Body of pancreas (tissue), 4 donors: ENCODE measurements at regions not wholly inside any gene's neighbourhood (a gene's known extent, or its start where the extent isn't known, plus 50 kb on each side); places are given as distances from the start of the nearest gene placed in this dataset.

Experiments
- ATAC-seq: fragments of 150-250 bp; one replicate; pipeline ENCODE4 v1.9.1; 2016
- DNase-seq, 4 donors: peaks; one replicate each; pipeline ENCODE4 v3.0.0-alpha.2; 2019
- H3K27ac ChIP-seq, 4 donors: fragments of 200-600 bp; sonication (generic); 1 replicate in 3 of 4; 2 replicates in 1 of 4; pipeline versions ENCODE4 v1.5.1 to v1.6.1; 2016 to 2019; ENCODE audit warnings: mild to moderate bottlenecking in 1 of 4, mixed read lengths in 1 of 4, moderate library complexity in 1 of 4
- H3K27me3 ChIP-seq, 2 donors: fragments of 200-600 bp; sonication (generic); one replicate each; pipeline ENCODE4 v1.6.0; 2016; ENCODE audit warnings: mild to moderate bottlenecking in 1 of 2
- H3K36me3 ChIP-seq, 2 donors: fragments of 200-600 bp; sonication (generic); replicated peaks in 1 of 2; 2 replicates each; pipeline ENCODE4 v1.5.1; 2016; ENCODE audit warnings: low read depth in 2 of 2; ENCODE audit not compliant: insufficient read depth in 1 of 2
- H3K4me1 ChIP-seq: fragments of 200-600 bp; sonication (generic); one replicate; pipeline ENCODE4 v1.6.0; 2016
- H3K4me3 ChIP-seq, 2 donors: fragments of 200-600 bp; sonication (generic); 1 replicate in 1 of 2; 2 replicates in 1 of 2; pipeline ENCODE4 v1.5.1; 2016 to 2019
- H3K9me3 ChIP-seq, 3 donors: fragments of 200-600 bp; sonication (generic); 1 replicate in 2 of 3; 2 replicates in 1 of 3; pipeline ENCODE4 v1.5.1; 2016
- POLR2A ChIP-seq, 3 donors: fragments of 450-650 bp; IDR thresholded peaks; one replicate each; pipeline ENCODE4 v1.6.1; 2016; ENCODE audit warnings: antibody characterized with exemption in 3 of 3, mild to moderate bottlenecking in 2 of 3
- WGBS, 2 donors: methylation state at CpG; one replicate each; pipeline ENCODE4 v1.1.5; 2017; 5-methylcytosine and 5-hydroxymethylcytosine counted together
- intact Hi-C: fragments of 100-400 bp; cut with DNase I; formaldehyde crosslinking; loops from one replicate; pipeline ENCODE4 v1.15.1; 2023
- TF ChIP-seq, protein P1 (sequence below), 7 experiments: fragments of 450-650 bp in 4 of 7; fragments of 200-600 bp in 3 of 7; sonication (generic) in 3 of 7; IDR thresholded peaks; one replicate each; pipeline ENCODE4 v1.5.1; 2016 to 2019; ENCODE audit warnings: antibody characterized with exemption in 7 of 7

DNA sequence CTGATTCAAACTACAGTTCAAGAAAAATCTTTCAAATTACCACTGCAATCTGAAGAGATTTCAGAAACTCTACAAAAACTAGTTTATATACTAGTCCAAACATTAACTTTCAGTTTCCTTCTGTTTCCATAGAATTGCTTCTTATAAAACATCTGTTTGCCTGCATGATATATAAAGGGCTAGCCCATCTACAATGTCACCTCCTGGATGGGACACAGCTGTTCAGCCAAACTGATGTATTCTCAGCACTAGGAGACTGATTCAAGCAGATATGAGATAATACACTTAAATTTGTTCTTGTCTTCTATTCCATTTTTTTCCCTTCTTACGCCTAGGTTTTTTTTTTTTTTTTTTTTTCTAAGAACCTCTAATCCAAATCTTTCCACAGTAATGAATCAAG, 1569.7 kb upstream of the IGFBP7 start:
- H3K27ac ChIP-seq: no peak overlapping the region
- DNase-seq: no peak
- H3K4me1 ChIP-seq: peaks cover 4% of the 10 kb centered on the region
- no peak overlapping the region for H3K4me3 ChIP-seq
- TF ChIP-seq POLR2A (IDR thresholded peaks at IDR 0.05): no peak
- TF ChIP-seq, protein P1, sequence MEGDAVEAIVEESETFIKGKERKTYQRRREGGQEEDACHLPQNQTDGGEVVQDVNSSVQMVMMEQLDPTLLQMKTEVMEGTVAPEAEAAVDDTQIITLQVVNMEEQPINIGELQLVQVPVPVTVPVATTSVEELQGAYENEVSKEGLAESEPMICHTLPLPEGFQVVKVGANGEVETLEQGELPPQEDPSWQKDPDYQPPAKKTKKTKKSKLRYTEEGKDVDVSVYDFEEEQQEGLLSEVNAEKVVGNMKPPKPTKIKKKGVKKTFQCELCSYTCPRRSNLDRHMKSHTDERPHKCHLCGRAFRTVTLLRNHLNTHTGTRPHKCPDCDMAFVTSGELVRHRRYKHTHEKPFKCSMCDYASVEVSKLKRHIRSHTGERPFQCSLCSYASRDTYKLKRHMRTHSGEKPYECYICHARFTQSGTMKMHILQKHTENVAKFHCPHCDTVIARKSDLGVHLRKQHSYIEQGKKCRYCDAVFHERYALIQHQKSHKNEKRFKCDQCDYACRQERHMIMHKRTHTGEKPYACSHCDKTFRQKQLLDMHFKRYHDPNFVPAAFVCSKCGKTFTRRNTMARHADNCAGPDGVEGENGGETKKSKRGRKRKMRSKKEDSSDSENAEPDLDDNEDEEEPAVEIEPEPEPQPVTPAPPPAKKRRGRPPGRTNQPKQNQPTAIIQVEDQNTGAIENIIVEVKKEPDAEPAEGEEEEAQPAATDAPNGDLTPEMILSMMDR (IDR thresholded peaks at IDR 0.05): no peak
- H3K36me3 ChIP-seq: no peaks in the 10 kb centered on the region
- no peaks in the 10 kb centered on the region for H3K9me3 ChIP-seq
- no peak for ATAC-seq
- 88 to 95% methylated on average over 1 of the region's 1 CpG for WGBS, 2 donors
- no peaks in the 10 kb centered on the region for H3K27me3 ChIP-seq
- intact Hi-C loops: no loop called here

DNA sequence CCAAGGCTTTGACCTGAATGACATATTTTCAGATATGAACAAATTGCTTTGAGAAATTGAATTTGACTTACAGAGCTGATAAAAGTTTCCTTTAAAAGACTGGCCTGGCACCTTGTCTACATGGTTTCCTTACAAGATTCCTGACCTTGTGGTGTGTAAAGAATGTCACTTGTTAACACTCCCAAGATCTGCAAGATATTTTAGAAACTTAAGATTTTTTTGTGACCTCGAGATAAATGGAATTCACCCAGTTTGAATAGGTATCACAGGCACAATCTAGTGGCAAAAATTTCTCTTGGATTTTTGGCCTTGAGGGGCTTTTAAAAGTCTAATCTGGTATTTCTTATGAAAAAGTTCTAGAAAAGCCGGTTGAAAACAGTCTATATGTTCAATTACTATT, 1568.9 kb upstream of the IGFBP7 start:
- DNase-seq (no peak), ATAC-seq (no peak)
- peaks cover 4% of the 10 kb centered on the region for H3K4me1 ChIP-seq
- no peaks in the 10 kb centered on the region for H3K27me3 ChIP-seq
- no peak overlapping the region for H3K27ac ChIP-seq
- no peaks in the 10 kb centered on the region for H3K36me3 ChIP-seq
- no peak overlapping the region for H3K4me3 ChIP-seq
- intact Hi-C loops: no loop called here
- H3K9me3 ChIP-seq: no peaks in the 10 kb centered on the region
- TF ChIP-seq POLR2A (IDR thresholded peaks at IDR 0.05): no peak
- TF ChIP-seq, protein P1 (IDR thresholded peaks at IDR 0.05): no peak
- WGBS, 2 donors: 63 to 72% methylated on average over 2 of the region's 2 CpGs

DNA sequence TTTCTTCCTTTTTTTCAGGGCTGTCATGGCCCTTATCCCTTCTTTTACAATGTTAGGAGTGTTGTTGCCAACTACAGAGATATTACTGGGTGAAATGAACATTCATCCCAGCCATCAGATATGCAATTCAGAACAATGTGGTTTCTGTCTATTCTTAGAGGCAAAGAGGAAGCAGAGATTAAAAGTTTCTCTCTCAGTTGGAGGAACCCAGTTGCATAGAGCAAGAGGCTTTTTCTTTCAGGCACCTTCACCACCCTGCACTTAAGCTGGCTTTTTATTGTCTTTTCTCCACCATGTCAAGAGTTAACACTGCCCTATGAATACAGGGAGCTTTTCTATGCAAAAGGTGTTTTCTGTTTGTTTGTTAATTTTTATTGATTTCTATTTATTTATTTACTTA, 1559.6 kb upstream of the IGFBP7 start:
- H3K4me3 ChIP-seq: no peak overlapping the region
- no peak for ATAC-seq

DNA sequence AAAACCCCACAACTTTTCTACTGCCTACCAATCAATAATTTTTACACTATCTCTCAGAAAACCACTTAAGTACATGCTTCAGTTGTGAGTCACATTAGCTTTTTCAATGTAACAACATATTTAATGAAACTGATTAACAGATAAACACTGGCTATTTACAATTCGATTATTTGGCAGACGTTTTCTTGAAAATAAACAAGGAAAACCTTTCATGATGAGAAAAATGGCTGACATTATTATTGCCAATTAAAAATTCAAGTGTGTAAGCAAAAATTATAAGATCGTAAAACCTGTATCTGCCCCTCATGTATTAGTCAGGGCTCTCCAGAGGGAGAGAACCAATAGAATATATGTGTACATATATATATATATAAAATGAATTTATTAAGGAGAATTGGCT, 1555.5 kb upstream of the IGFBP7 start:
- WGBS, 2 donors: 38% methylated on average over 3 of the region's 3 CpGs
- no peaks in the 10 kb centered on the region for H3K4me1 ChIP-seq
- H3K9me3 ChIP-seq: no peaks in the 10 kb centered on the region
- H3K27me3 ChIP-seq: no peaks in the 10 kb centered on the region
- TF ChIP-seq, protein P1 (IDR thresholded peaks at IDR 0.05): no peak
- no peak for TF ChIP-seq POLR2A (IDR thresholded peaks at IDR 0.05)
- no peak overlapping the region for H3K4me3 ChIP-seq
- intact Hi-C loops: no loop called here
- DNase-seq (no peak), ATAC-seq (no peak)
- H3K36me3 ChIP-seq: no peaks in the 10 kb centered on the region
- no peak overlapping the region for H3K27ac ChIP-seq

More for the DNA sequence above, 1559.6 kb upstream of the IGFBP7 start:
- TF ChIP-seq POLR2A (IDR thresholded peaks at IDR 0.05): no peak
- TF ChIP-seq, protein P1 (IDR thresholded peaks at IDR 0.05): no peak
- no peak for DNase-seq
- intact Hi-C loops: no loop called here
- no peaks in the 10 kb centered on the region for H3K4me1 ChIP-seq
- no peaks in the 10 kb centered on the region for H3K27me3 ChIP-seq
- H3K27ac ChIP-seq: no peak overlapping the region
- H3K36me3 ChIP-seq: no peaks in the 10 kb centered on the region
- no peaks in the 10 kb centered on the region for H3K9me3 ChIP-seq

DNA sequence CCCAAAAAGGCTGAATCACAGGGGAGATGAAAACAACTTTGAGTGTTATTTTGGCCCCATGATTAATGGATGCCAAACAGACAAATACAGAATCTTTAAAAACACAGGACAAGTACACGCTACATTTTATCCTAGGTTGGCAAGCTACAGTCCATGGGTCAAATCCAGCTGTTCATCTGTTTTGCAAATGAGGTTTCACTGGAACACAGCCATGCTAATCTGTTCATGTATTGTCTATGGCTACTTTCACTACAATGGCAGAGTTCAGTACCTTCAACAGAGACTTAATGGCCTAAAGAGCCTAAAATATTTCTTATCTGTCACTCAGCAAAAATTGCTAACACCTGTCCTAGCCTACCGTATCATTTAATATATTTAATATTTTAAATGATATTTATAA, 1548.5 kb upstream of the IGFBP7 start:
- WGBS, 2 donors: 72 to 79% methylated on average over 2 of the region's 2 CpGs
- H3K4me1 ChIP-seq: no peaks in the 10 kb centered on the region
- intact Hi-C loops: no loop called here
- H3K36me3 ChIP-seq: no peaks in the 10 kb centered on the region
- H3K9me3 ChIP-seq: no peaks in the 10 kb centered on the region
- H3K27me3 ChIP-seq: no peaks in the 10 kb centered on the region
- no peak overlapping the region for H3K27ac ChIP-seq
- no peak overlapping the region for H3K4me3 ChIP-seq
- TF ChIP-seq, protein P1 (IDR thresholded peaks at IDR 0.05): no peak
- no peak for TF ChIP-seq POLR2A (IDR thresholded peaks at IDR 0.05)
- DNase-seq: no peak
- ATAC-seq: no peak
